NCI-H526 (cell line): ENCODE measurements at regions not wholly inside any gene's neighbourhood (a gene's known extent, or its start where the extent isn't known, plus 50 kb on each side); places are given as distances from the start of the nearest gene placed in this dataset.

Source experiments
- DNase-seq, 2 experiments: peaks; one replicate each; lab custom pipeline; 2025; lab: John Stamatoyannopoulos, UW

DNA sequence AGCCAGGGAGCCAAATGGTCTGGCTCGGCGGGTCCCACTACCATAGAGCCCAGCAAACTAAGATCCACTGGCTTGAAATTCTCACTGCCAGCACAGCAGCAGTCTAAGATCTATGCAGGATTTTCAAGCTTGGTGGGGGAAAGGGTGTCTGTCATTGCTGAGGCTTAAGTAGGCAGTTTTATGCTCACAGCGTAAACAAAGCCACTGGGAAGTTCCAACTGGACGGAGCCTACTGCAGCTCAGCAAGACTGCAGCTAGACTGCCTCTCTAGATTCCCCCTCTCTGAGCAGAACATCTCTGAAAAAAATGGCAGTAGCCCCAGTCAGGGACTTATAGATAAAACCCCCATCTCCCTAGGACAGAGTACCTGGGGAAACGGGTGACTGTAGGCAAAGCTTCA lies 277.6 kb upstream of the PHF14 start:
- no peak for DNase-seq

DNA sequence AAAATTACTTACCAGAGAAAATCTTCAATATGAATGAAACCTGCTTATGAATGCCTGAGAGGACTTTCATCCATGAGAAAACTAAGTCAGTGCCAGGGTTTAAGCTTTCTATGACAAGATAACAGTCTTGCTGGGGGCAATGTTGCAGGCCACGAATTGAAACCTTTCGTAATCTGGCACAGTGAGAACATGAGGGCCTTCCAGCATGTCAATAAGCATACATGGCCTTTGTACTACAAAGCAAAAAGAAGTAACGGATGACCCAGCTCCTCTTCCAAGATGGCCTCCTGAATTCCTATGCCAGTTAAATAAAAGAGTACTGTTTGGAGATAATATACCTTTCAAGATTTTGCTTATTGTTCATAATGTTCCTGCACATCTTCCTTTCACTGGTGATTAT lies 270.6 kb upstream of the PHF14 start:
- no peak for DNase-seq

DNA sequence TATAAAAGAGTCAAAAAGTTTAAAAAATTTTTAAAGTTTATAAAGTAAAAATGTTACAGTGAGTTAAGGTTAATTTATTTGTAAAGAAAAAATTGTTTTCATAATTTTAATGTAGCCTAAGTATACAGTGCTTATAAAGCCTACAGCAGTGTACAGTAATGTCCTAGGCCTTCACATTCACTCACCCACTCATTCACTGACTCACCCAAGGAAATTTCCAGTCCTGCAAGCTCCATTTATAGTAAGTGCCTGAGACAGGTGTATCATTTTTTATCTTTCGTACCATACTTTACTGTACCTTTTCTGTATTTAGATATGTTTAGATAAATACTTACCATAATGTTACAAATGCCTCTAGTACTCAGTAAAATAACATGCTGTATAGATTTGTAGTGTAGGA lies 269.7 kb upstream of the PHF14 start:
- no peak for DNase-seq

DNA sequence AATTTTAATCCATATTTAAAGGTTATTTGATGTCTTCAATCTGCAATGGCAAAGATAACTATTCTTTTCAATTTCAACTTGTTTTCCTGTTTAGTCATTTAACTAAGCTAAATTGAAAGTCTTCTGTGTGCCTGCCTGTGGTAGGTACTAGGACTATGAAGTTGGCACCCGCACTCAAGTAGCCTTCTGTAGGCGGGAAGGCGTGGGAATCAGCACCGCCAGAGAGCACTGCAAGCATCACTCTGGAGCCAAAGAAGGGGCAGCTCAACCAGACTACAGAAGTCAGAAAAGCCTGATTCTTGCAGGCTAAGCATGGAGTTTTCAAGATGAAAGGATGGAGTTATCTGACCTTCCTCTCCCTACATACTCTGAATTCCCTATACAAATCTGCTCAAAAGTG lies 269.0 kb upstream of the PHF14 start:
- DNase-seq = no peak

DNA sequence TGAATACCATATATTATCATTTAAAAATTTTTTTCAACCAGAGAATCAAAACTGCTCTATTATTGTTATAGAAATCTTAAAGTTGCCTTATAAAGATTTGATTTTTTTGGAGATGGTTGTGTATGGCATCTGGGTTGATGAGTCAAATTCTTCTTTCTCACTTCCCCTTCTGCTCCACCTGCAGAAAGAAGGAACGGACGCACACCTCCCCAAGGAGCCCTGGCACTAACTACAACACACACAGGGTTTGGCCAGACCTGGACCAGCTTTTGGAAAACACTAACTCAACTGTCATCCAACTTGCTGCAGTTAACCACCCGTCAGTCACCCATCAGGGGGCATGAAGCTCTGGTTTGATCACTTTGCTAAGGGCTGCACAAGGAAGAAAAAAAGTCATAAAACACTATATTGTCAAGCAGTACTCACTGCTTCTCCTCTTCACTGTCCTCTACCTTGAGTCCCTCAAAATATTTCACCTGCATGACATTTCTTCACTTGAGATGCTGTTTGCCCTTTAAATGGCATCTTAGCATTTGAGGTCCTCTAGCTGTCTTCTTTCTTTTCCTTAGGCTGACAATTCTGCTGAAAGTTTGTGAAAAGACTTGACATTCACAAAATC lies 266.7 kb upstream of the PHF14 start:
- DNase-seq = no peak

DNA sequence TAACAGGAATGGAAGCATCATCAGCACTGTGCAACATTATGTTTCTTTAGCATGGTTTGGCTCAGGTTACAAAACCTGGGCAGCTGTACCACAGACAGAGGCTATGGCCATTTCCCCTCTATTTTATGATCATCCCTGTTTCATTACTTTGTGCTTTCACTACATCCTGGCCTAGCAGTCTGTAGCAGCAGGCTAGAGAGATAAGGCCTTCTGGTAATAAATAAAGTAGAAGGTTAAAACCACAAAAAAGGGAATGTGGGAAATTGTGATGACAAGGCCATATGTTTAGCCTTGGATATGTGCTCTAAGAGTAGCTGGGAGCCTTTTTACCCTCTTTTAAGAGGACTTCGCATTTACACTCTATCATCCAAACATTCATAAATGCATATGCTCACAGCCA lies 266.2 kb upstream of the PHF14 start:
- DNase-seq = peak in 1 of 2 experiments; percentile 8

DNA sequence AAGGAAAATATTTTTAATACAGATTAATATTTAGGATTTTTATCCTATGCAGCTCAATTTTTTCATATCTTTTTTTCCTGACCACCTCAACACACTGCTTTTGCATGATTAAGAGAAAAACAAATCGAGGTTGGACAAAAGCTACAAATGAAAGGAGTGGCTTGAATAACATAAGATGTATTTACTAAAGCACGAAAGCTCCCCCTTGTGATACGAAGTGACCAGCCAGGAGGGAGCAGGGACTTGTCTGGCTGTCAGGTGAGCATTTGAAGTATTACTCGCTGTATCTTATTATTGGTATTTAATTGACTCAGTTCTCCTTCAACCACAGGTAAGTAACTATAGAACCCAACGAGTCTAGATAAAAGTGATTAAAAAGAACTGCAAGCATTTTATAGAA lies 265.2 kb upstream of the PHF14 start:
- peak; percentile 57 to 79 for DNase-seq

DNA sequence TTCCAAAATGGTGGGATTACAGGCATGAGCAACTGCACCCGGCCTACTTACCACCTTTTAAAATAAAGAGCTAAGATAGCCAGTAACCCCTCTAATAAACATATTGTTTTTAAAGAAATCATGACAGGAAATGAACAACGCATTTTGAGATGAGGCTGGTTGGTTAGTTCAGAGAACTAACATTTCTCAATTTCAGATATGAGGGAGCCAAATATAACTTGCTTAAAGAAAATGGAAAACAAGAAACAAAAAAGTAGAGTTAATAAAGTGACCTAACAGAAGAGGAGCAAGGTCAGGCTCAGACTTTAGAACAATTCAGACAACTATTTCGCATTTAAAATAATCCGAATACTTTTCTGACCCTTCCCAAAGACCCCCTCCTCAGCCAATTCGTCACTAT lies 254.9 kb upstream of the PHF14 start:
- DNase-seq = no peak

DNA sequence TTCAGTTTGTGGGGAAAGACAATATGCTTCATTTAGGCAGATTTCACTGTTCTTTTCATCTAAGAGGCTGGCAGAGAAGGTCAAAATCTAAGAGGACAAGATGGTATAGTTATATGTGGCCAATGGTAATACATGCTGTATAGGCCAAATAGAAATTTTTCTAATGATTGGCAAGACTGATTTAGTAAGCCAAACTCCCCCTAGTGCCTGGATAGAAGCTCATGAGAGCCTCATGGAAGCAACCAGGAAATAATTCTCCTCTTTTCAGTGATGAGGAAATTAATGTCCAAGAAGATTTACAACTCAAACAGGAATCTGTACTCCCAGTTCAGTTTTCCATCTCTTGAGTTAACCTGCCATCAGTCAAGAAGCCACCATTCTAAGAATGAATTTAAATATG lies 253.6 kb upstream of the PHF14 start:
- no peak for DNase-seq

DNA sequence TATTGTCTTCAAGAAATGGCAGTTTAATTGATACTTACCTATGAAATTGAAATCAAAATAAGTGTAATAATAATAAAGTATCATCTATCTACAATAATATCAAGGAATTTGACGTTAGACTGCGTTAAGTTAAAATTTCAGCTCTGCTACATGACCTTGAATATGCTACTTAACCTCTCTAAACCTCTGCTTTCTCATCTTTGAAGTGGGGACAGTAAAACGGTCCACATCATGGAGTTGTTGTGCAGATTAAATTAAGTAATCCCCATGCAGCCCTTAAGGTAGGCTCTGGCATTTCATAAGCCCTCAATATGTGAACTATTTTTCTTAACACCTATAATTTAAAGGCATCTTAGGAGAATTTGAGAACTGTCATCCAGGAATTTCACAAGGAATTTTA lies 252.4 kb upstream of the PHF14 start:
- DNase-seq = no peak

DNA sequence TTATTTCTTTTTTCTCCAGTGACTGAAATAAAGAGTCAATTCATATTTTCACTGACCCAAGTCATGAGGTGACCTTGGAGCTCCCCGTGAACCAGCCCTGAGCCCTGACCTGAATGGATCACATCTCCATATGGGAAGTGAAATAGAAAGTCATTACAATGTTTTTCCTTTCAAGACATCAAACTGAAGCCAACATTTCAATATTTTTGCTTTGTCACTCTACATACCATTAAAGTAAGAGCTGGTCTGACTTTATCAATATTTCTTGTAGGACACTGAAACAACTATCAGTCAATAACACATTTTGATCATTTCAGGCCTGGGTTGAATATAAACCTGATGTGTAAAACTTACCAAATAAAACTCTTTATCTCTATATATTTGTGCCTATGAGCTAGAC lies 249.8 kb upstream of the PHF14 start:
- no peak for DNase-seq

DNA sequence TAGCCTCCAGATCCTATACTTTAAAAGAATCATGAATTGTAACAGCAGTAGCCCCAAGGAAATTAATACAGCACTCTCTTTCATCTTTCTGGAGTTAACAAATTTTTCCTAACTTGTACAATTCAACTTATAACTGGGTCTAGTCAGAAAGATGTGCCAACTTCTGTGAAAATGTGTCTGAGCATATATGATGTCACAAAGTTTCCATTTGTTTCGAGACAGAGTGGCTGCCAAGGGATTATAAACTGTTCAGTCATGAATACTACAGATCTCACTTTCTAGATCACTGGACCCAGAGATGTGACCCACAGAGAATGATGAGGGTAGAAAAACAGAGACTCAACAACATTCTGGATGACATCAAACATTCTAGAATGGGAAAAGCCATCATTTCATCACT lies 249.2 kb upstream of the PHF14 start:
- no peak for DNase-seq

DNA sequence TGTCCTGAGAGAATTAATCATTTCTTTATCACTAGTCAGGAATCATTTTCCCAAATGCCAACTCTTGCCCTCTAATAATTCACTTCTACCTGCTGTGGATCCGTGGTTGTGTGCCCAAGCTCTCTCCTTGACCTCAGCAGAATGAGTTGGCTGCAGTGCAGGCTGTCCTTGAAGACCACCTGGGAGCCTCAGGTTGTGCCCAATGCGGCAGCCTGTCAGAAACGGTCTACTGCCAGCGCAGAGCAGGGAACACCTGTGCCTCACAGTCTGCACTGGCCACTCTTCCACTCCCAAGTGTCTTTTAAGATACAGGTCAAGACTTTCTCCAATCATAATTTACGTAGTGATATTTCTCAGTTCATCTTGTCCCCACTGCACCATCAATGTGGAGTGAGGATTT lies 246.0 kb upstream of the PHF14 start:
- DNase-seq = no peak

DNA sequence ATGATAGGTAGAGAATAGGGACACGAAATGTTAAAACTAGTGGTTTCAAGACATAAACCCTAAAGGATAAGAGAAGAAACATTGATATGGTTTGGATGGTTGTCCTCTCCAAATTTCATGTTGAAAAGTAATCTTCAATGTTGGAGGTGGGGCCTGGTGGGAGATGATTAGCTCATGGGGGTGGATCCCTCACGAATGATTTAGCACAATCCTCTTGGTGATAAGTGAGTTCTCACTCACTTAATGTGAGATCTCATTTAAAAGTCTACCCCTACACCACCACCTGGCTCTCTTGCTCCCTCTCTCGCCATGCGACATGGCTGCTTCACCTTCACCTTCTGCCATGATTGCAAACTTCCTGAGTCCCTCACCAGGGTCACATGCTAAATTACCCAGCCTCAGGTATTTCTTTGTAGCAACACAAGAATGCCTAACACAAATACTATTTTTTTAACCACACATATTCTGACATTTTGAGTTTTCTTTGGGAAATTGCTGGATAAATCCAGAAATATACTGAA lies 242.4 kb upstream of the PHF14 start:
- DNase-seq = no peak

DNA sequence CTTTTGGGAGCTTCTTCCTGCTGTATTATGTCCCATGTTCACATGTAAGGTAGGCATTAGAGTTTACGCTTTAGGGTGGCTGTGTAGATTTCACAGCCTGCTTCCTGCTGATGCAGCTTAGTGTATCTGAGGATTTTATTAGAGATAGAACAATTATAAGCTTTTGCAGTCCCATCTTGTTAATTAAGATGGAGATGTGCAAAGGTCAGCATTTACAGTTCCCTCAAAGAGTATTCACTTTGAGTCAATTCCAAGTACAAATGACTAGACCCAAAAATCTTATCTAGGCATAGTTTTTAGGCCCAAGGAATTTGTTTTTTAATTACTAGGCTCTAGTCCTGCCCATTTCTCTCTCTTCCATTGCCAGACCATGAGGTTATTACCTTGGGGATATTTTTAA lies 239.9 kb upstream of the PHF14 start:
- DNase-seq = no peak

DNA sequence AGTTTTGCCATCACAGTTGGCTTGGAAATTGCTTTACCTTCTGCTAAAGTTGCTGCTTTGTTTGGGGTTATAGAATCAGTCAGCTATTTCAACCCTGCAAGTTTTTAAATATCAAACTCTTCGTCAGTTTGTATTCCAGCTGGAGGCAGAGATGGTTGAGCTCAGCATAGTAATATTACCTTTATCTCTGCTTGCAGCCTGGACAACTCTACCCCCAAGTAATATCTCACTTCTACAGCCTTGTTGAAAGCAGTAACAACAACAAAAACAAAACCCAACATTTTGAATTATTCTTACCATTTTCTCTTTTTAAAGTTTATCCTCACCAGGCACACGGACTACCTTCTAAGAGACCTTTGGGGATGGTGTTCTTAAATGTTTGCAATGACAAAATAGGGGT lies 239.1 kb upstream of the PHF14 start:
- no peak for DNase-seq

DNA sequence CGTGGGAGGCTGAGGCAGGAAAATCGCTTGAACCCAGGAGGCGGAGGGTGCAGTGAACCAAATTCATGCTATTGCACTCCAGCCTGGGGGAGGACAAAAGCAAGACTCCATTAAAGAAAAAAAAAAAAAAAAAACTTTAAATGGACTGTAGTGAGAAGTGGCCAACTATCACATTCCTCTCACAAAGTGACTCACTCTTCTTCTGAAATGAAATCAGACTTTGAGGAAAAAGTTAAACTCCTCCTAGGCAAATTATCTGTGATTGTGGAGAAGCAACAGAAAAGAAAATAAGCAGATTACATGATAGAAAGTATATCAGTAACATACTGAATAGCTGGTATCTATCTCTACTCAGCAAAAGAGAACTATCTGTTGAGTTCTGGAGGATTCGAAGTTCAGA lies 234.3 kb upstream of the PHF14 start:
- DNase-seq = no peak

DNA sequence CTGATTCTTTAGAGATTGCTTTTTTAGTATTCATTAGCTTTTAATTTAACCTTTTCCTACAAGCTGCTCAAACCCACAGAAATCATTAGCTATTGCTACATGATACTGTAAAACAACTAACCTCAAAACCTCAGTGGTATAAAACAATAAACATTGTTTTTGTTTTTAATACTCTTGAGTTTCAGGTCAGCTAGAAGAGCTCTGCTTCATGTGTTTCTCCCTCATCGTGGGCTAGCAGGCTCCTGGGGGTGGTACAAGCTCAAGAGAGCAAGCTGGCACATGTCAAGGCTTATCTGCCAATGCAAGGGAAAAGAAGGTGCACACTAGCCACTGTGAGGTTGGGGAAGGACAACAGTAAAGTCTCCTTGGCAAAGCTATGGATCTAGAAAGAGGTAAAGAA lies 232.9 kb upstream of the PHF14 start:
- no peak for DNase-seq

DNA sequence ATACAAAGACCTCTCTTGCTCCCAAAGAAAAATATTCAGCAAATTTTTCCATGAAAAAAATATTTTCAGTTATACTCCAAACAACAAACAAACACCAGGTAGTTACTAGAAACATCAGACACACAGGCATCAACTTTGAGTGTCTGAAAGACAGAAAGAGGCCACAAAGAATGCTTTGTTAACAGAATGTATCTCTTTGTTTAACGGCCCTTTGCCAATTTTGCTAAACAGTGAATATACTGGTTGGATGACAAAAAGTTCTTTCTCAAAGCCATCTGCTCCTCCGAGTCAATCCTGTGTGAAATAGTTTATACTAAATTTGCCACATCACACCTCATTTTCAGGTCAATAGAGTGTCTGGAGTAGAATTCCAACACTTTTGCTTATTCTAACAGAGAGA lies 216.7 kb upstream of the PHF14 start:
- DNase-seq = no peak

DNA sequence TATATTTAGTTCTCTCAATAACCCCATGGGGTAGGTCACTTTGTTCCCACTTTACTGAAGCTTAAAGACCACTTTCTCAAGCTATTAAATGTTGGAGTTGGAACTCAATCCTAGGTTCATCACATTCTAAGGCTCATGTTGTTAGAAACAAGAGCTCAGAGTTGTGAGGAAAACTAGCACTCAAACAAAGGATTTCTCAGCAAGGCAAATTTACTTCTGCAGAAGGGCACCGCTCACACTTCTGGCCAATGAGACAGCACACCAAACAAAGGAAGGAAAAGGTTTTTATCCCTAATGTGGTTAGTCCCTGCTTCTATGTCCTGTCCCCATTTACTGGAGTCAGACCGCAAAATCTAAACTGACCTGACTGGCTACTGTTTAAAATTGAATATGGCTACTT lies 214.6 kb upstream of the PHF14 start:
- DNase-seq = no peak

DNA sequence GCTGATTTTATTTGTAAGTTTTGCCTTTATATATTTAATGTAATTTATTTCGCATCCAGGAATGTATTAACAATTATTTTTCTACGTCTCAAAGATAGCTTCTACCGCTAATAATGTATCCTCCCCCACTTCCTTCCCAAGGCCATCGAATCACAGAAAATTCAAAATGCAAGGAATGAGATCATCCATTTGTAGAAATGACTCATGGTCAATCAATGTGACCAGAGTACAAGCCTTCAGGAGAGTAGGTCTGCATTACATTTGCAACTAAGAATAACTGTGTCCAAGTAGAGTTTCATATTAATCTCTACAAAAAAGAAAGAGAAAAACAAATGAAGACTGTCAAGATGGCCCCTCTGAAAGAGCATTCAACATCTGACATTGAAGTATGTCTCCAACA lies 205.9 kb upstream of the PHF14 start:
- no peak for DNase-seq

DNA sequence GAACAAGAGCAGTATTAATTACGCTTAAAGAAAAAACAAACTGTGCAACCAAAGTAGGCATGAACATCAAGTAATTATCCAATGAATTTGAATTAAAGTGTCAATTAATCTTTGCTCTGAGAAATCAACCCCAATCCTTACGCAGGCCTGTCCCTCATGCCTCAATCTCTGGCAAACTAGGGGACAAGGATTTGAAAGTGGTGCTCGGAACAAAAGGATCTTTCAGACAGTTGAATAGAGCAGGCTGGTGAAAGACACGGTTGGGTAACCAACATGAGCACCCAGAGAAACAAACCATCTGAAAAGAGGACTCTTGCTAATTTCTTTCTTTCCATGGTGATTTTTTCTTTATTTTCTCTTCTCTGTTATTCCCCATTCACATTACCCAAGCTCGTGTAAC lies 203.5 kb upstream of the PHF14 start:
- DNase-seq = no peak

DNA sequence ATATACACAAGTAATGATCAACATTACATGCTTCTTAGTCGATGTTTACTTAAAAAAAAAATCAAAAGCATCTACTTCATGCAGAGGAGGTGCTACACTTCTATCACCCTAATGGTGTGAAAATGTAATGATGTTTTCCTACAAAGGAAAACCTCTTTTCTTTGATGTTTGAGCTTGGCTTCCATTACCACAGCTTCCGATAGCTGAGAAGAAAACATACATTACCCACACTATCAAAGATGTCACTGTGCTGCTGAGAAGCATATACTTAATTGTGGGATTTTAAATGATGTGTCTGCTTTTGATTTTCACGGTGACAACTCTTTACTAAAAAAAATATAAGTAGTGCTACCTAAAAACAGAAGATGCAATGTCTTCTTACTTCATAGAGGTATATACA lies 200.2 kb upstream of the PHF14 start:
- DNase-seq = no peak

DNA sequence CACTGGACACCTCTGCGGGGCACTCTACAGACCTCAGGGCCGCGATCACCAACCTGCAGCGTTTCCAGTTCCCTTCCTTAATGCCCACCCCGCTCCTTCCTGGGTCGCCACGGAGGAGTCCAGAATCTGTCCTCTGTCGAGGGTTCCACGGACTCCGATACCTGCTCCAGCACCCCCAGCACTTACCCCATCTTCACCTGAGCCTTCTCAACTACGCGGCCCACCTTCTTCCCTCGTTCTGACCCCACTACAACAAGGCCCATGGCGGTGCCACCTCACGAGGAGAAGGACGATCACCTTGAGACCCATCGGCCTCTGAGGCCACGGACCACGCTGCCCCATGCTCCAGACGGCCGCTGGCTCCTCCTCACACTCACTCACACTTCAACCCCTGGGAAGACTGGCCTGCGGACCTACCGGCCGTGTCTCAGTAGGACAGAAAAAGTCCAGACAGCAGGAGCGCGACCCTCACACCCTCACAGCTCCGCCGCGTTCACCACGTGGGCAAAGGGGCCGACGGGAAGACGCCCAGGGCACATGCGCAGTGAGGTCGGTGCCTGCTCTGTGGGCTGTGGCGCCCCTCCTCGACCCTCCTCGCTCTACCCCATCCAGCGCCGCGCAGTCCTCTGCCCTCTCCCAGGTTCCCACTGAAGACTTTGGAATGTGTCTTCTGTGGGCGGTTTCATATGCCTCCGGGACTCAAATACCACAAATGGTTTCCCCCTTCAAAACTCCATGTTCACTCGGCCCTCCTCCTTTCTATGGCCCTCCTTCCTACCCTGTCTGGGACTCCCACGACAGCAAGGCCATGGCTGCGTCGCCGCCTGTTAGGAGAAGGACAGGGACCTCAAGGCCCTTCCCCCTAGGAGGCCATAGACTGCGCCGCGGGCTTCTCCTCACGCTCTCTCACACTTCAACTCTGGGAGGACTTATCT lies 193.9 kb upstream of the PHF14 start:
- DNase-seq = no peak
